Mesendoderm (in vitro differentiated cells): ENCODE measurements at regions not wholly inside any gene's neighbourhood (a gene's known extent, or its start where the extent isn't known, plus 50 kb on each side); places are given as distances from the start of the nearest gene placed in this dataset.

Experiments
- DNase-seq: peaks from one replicate; pipeline ENCODE4 v3.0.0; 2013
- H2AK5ac ChIP-seq: 2 replicates; pipeline ENCODE4 v1.6.1; 2013; ENCODE audit warnings: low read length, inconsistent platforms
- H2BK120ac ChIP-seq: 2 replicates; pipeline ENCODE4 v1.6.1; 2013; ENCODE audit warnings: low read depth, mild to moderate bottlenecking, low read length, moderate library complexity, mixed read lengths
- H2BK15ac ChIP-seq: replicated peaks from 2 replicates; pipeline ENCODE4 v1.6.1; 2013; ENCODE audit warnings: low read depth, mild to moderate bottlenecking, moderate library complexity
- H2BK5ac ChIP-seq: 2 replicates; pipeline ENCODE4 v1.6.1; 2013; ENCODE audit warnings: low read length, inconsistent platforms
- H3K18ac ChIP-seq: 2 replicates; pipeline ENCODE4 v1.6.1; 2013; ENCODE audit warnings: mild to moderate bottlenecking, low read length, mixed read lengths
- H3K23ac ChIP-seq: one replicate; pipeline ENCODE4 v1.6.1; 2013; ENCODE audit warnings: low read length
- H3K27ac ChIP-seq: 2 replicates; pipeline ENCODE4 v1.5.1; 2013; ENCODE audit warnings: low read depth, mild to moderate bottlenecking, inconsistent platforms, low read length, moderate library complexity
- H3K27me3 ChIP-seq: 2 replicates; pipeline ENCODE4 v1.6.1; 2013; ENCODE audit warnings: low read length, control low read depth, mild to moderate bottlenecking, inconsistent platforms; ENCODE audit not compliant: insufficient read depth, poor library complexity
- H3K36me3 ChIP-seq: 2 replicates; pipeline ENCODE4 v1.6.1; 2013; ENCODE audit warnings: low read length, inconsistent platforms; ENCODE audit not compliant: control insufficient read depth, insufficient read depth
- H3K4ac ChIP-seq: one replicate; pipeline ENCODE4 v1.6.1; 2013; ENCODE audit warnings: low read depth, mild to moderate bottlenecking, low read length, moderate library complexity
- H3K4me1 ChIP-seq: 2 replicates; pipeline ENCODE4 v1.6.1; 2013; ENCODE audit warnings: low read depth, low read length, inconsistent platforms; ENCODE audit not compliant: control insufficient read depth
- H3K4me2 ChIP-seq: 2 replicates; pipeline ENCODE4 v1.6.1; 2013; ENCODE audit warnings: low read length
- H3K4me3 ChIP-seq: 2 replicates; pipeline ENCODE4 v1.5.1; 2013; ENCODE audit warnings: mild to moderate bottlenecking, low read length
- H3K56ac ChIP-seq: one replicate; pipeline ENCODE4 v1.6.1; 2013; ENCODE audit warnings: low read length
- H3K79me1 ChIP-seq: 2 replicates; pipeline ENCODE4 v1.6.1; 2013; ENCODE audit warnings: low read length, inconsistent platforms
- H3K79me2 ChIP-seq: 2 replicates; pipeline ENCODE4 v1.6.1; 2013; ENCODE audit warnings: mild to moderate bottlenecking, low read length; ENCODE audit not compliant: control insufficient read depth, insufficient read depth
- H3K9ac ChIP-seq: 2 replicates; pipeline ENCODE4 v1.6.1; 2013; ENCODE audit warnings: low read length, inconsistent platforms
- H4K5ac ChIP-seq: one replicate; pipeline ENCODE4 v1.6.1; 2013; ENCODE audit warnings: low read length
- H4K8ac ChIP-seq: one replicate; pipeline ENCODE4 v1.6.1; 2013; ENCODE audit warnings: low read depth, mild to moderate bottlenecking, control low read depth, low read length, moderate library complexity
- WGBS: extraction: QIAGEN DNeasy Blood & Tissue Kit; methylation state at CpG from one replicate; pipeline ENCODE4 v1.1.7; 2013; ENCODE audit warnings: low lambda C conversion rate, missing lambda C conversion rate; ENCODE audit not compliant: insufficient coverage; ENCODE audit errors: extremely low coverage; 5-methylcytosine and 5-hydroxymethylcytosine counted together

DNA sequence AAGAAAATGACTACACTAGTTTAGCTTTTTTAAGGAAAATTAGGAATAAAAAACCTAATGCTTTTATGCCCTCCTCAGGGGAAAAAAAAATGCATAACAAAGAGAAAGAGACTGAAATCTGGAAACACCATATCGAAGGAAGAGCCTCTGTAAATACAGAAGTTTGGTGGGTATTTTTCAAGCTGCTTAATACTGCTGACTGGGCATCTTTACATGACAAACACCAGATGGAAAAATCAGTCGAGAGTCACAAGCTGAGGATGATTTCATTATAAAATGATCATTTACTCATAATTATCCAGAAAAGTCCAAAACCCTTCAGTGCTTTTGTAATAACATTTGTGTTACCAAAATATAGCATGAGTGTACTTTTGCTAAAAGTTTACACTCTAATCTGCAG, 1600.7 kb upstream of the ACVR2A start:
- Histone ChIP-seq H3K79me2 (no peaks in the 10 kb centered on the region), H2BK5ac (no peak overlapping the region), H2AK5ac (no peak overlapping the region), H3K23ac (no peak overlapping the region), H2BK15ac (no peak overlapping the region), H3K36me3 (no peaks in the 10 kb centered on the region), H3K4me3 (no peak overlapping the region), H3K79me1 (no peaks in the 10 kb centered on the region), H2BK120ac (no peak overlapping the region), H3K4me2 (no peak overlapping the region), H3K18ac (no peak overlapping the region), H3K4ac (no peak overlapping the region), H3K9ac (no peak overlapping the region), H3K56ac (no peak overlapping the region), H4K8ac (no peak overlapping the region), H3K4me1 (no peaks in the 10 kb centered on the region), H4K5ac (no peak overlapping the region), H3K27me3 (no peaks in the 10 kb centered on the region), H3K27ac (no peak overlapping the region)
- WGBS: no CpG with 5 or more reads among the region's 2 CpGs
- DNase-seq: no peak

- Histone ChIP-seq H2AK5ac (no peak overlapping the region), H4K8ac (no peak overlapping the region), H3K23ac (no peak overlapping the region), H3K27me3 (no peaks in the 10 kb centered on the region), H3K18ac (no peak overlapping the region), H4K5ac (no peak overlapping the region), H3K4me1 (no peaks in the 10 kb centered on the region), H2BK15ac (no peak overlapping the region), H3K4me2 (no peak overlapping the region), H3K9ac (no peak overlapping the region), H3K27ac (no peak overlapping the region), H3K4me3 (no peak overlapping the region), H3K79me1 (no peaks in the 10 kb centered on the region), H3K4ac (no peak overlapping the region), H2BK5ac (no peak overlapping the region), H3K36me3 (no peaks in the 10 kb centered on the region), H3K56ac (no peak overlapping the region), H3K79me2 (no peaks in the 10 kb centered on the region), H2BK120ac (no peak overlapping the region)
- no peak for DNase-seq
- no CpG with 5 or more reads among the region's 1 CpG for WGBS
These were observed 1603.8 kb upstream of the ACVR2A start for GRCh38 chr2:146241023-146241422.

DNA sequence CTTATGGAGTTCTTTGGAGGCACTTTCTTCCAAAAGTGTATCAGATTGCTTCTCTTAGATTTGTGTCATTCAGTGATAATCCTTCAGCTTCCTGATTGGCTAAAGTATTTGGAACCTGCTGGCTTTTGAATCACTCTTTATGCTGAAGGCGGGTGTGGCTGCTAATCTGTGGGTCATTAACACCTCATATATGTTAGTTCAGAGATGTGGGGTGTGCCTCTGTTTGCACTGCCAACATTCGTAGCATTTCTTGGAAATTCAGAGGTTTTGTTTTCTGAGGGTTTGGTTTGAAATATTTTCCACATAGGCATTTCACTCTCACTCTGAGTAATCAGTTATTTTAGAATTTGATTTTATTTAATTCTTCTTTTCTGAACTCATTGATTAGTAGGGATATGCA, 1604.4 kb upstream of the ACVR2A start:
- Histone ChIP-seq H3K4ac (no peak overlapping the region), H4K8ac (no peak overlapping the region), H3K18ac (no peak overlapping the region), H3K79me2 (no peaks in the 10 kb centered on the region), H3K36me3 (no peaks in the 10 kb centered on the region), H3K56ac (no peak overlapping the region), H2BK15ac (no peak overlapping the region), H3K27ac (no peak overlapping the region), H2AK5ac (no peak overlapping the region), H3K23ac (no peak overlapping the region), H3K4me2 (no peak overlapping the region), H2BK5ac (no peak overlapping the region), H4K5ac (no peak overlapping the region), H3K79me1 (no peaks in the 10 kb centered on the region), H2BK120ac (no peak overlapping the region), H3K27me3 (no peaks in the 10 kb centered on the region), H3K4me3 (no peak overlapping the region), H3K9ac (no peak overlapping the region), H3K4me1 (no peaks in the 10 kb centered on the region)
- DNase-seq: peak; percentile 79
- no CpG with 5 or more reads among the region's 2 CpGs for WGBS

DNA sequence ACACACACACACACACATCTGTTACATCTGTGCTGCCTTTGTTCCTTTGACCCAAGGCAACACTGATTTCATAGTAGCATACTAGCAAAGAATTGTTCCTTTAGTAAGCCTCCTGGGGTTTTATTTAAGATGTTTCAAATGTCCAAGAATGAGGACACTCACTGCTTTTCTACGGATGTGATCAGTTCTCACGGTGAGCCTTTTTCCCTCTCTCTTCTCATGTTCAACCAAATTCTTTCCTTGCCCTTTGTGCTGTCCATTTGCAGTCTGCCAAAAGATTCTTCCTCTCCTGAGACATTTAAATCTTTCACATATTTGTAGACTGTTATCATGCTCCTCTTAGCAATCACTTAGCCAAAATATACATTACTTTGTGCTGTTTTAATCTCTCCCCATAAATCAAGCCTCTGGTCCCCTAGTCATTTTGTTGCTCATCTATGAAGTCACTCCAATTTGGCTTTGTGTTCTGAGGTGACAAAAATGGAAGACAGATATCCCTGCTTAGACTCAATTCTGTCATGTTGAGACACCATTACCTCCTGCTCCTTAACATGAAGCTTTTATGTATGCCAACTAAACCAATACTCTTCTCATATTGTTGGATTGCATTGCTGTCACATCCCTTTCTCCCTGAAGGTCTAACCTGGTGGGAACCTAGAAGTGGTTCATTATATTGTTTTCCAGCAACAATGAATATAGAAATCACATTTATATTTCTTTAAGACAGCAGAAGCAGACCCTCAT, 1605.3 kb upstream of the ACVR2A start:
- Histone ChIP-seq H3K4me3 (no peak overlapping the region), H3K4ac (no peak overlapping the region), H3K4me1 (no peaks in the 10 kb centered on the region), H2BK5ac (no peak overlapping the region), H4K8ac (no peak overlapping the region), H3K27me3 (no peaks in the 10 kb centered on the region), H3K18ac (no peak overlapping the region), H3K36me3 (no peaks in the 10 kb centered on the region), H3K27ac (no peak overlapping the region), H2BK15ac (no peak overlapping the region), H3K56ac (no peak overlapping the region), H3K23ac (no peak overlapping the region), H3K79me1 (no peaks in the 10 kb centered on the region), H3K9ac (no peak overlapping the region), H3K79me2 (no peaks in the 10 kb centered on the region), H4K5ac (no peak overlapping the region), H2AK5ac (no peak overlapping the region), H2BK120ac (no peak overlapping the region), H3K4me2 (no peak overlapping the region)
- peak; percentile 1 for DNase-seq
- no CpG with 5 or more reads among the region's 2 CpGs for WGBS

GRCh38 chr2:146238254-146238966, 1606.4 kb upstream of the ACVR2A start:
- Histone ChIP-seq H3K4me2 (no peak overlapping the region), H3K18ac (no peak overlapping the region), H3K79me1 (no peaks in the 10 kb centered on the region), H3K79me2 (no peaks in the 10 kb centered on the region), H2BK120ac (no peak overlapping the region), H4K8ac (no peak overlapping the region), H3K4me3 (no peak overlapping the region), H2BK5ac (no peak overlapping the region), H3K27ac (no peak overlapping the region), H3K36me3 (no peaks in the 10 kb centered on the region), H2BK15ac (no peak overlapping the region), H3K4me1 (no peaks in the 10 kb centered on the region), H3K23ac (no peak overlapping the region), H3K4ac (no peak overlapping the region), H3K56ac (no peak overlapping the region), H3K27me3 (no peaks in the 10 kb centered on the region), H2AK5ac (no peak overlapping the region), H4K5ac (no peak overlapping the region), H3K9ac (no peak overlapping the region)
- no CpG with 5 or more reads among the region's 3 CpGs for WGBS
- DNase-seq: no peak
